ENCODE measurements at regions not wholly inside any gene's neighbourhood (a gene's known extent, or its start where the extent isn't known, plus 50 kb on each side); places are given as distances from the start of the nearest gene placed in this dataset.

GRCh38 chr7:137172105-137172590, 171.4 kb downstream of the PTN start:
- Histone ChIP-seq H3K9me2 (replicated peaks; ENCODE audit: control insufficient read depth, low read length) (no peaks in the 10 kb centered on the region), H3K4me3 (ENCODE audit: low read length) (no peak overlapping the region), H3K27me3 (ENCODE audit: control insufficient read depth, low read length) (no peaks in the 10 kb centered on the region), H3K4me2 (ENCODE audit: low read length) (no peak overlapping the region), H3K36me3 (ENCODE audit: control insufficient read depth, low read length) (no peaks in the 10 kb centered on the region), H3F3A (ENCODE audit: control insufficient read depth, insufficient read depth) (no peaks in the 10 kb centered on the region), H3K9me3 (ENCODE audit: control insufficient read depth, insufficient read depth, low read length) (no peaks in the 10 kb centered on the region), H4K20me1 (ENCODE audit: control insufficient read depth, insufficient read depth, low read depth, low read length) (no peaks in the 10 kb centered on the region), H3K4me1 (ENCODE audit: control insufficient read depth, low read length) (no peaks in the 10 kb centered on the region), H3K79me2 (ENCODE audit: control insufficient read depth, low read length) (no peaks in the 10 kb centered on the region), H3K27ac (ENCODE audit: low read depth, low read length) (no peak overlapping the region)
- TF ChIP-seq EZH2phosphoT487 (IDR thresholded peaks at IDR 0.05; ENCODE audit: borderline replicate concordance, low read length): no peak
- TF ChIP-seq CTCF (IDR thresholded peaks at IDR 0.05; ENCODE audit: low read depth, low read length, poor library complexity, severe bottlenecking): no peak

GRCh38 chr7:137169282-137169698, 174.2 kb downstream of the PTN start:
- Histone ChIP-seq H3K79me2 (ENCODE audit: control insufficient read depth, low read length) (no peaks in the 10 kb centered on the region), H3K4me3 (ENCODE audit: low read length) (no peak overlapping the region), H3K9me3 (ENCODE audit: control insufficient read depth, insufficient read depth, low read length) (0 out of 2 replicates have a peak, but pooled peaks cover under 1% of the 10 kb centered on the region), H4K20me1 (ENCODE audit: control insufficient read depth, insufficient read depth, low read depth, low read length) (no peaks in the 10 kb centered on the region), H3F3A (ENCODE audit: control insufficient read depth, insufficient read depth) (no peaks in the 10 kb centered on the region), H3K4me1 (ENCODE audit: control insufficient read depth, low read length) (no peaks in the 10 kb centered on the region), H3K27me3 (ENCODE audit: control insufficient read depth, low read length) (no peaks in the 10 kb centered on the region), H3K9me2 (replicated peaks; ENCODE audit: control insufficient read depth, low read length) (no peaks in the 10 kb centered on the region), H3K4me2 (ENCODE audit: low read length) (no peak overlapping the region), H3K36me3 (ENCODE audit: control insufficient read depth, low read length) (no peaks in the 10 kb centered on the region), H3K27ac (ENCODE audit: low read depth, low read length) (no peak overlapping the region)
- no peak for TF ChIP-seq EZH2phosphoT487 (IDR thresholded peaks at IDR 0.05; ENCODE audit: borderline replicate concordance, low read length)
- peak; percentile 40 for TF ChIP-seq CTCF (IDR thresholded peaks at IDR 0.05; ENCODE audit: low read depth, low read length, poor library complexity, severe bottlenecking)

GRCh38 chr7:137167609-137168008, 175.9 kb downstream of the PTN start:
- no peaks in the 10 kb centered on the region for H3F3A ChIP-seq (ENCODE audit: control insufficient read depth, insufficient read depth)
- no peak for TF ChIP-seq EZH2phosphoT487 (IDR thresholded peaks at IDR 0.05; ENCODE audit: borderline replicate concordance, low read length)
- TF ChIP-seq CTCF (IDR thresholded peaks at IDR 0.05; ENCODE audit: low read depth, low read length, poor library complexity, severe bottlenecking): no peak
- H3K9me2 ChIP-seq (replicated peaks; ENCODE audit: control insufficient read depth, low read length): no peaks in the 10 kb centered on the region
- H3K4me2 ChIP-seq (ENCODE audit: low read length): no peak overlapping the region
- H4K20me1 ChIP-seq (ENCODE audit: control insufficient read depth, insufficient read depth, low read depth, low read length): no peaks in the 10 kb centered on the region
- no peaks in the 10 kb centered on the region for H3K4me1 ChIP-seq (ENCODE audit: control insufficient read depth, low read length)
- no peak overlapping the region for H3K27ac ChIP-seq (ENCODE audit: low read depth, low read length)
- no peaks in the 10 kb centered on the region for H3K27me3 ChIP-seq (ENCODE audit: control insufficient read depth, low read length)
- H3K36me3 ChIP-seq (ENCODE audit: control insufficient read depth, low read length): no peaks in the 10 kb centered on the region
- H3K9me3 ChIP-seq (ENCODE audit: control insufficient read depth, insufficient read depth, low read length): 0 out of 2 replicates have a peak, but pooled peaks cover 3% of the 10 kb centered on the region
- H3K4me3 ChIP-seq (ENCODE audit: low read length): no peak overlapping the region
- H3K79me2 ChIP-seq (ENCODE audit: control insufficient read depth, low read length): no peaks in the 10 kb centered on the region

Data from DOHH2 (cell line).